ENCODE measurements at regions not wholly inside any gene's neighbourhood (a gene's known extent, or its start where the extent isn't known, plus 50 kb on each side); places are given as distances from the start of the nearest gene placed in this dataset.
"Not testable (repeated sequence)": the region's sequence is repeated elsewhere in the genome, so short reads cannot be mapped to it uniquely, and the experiment has no call there.

DNA sequence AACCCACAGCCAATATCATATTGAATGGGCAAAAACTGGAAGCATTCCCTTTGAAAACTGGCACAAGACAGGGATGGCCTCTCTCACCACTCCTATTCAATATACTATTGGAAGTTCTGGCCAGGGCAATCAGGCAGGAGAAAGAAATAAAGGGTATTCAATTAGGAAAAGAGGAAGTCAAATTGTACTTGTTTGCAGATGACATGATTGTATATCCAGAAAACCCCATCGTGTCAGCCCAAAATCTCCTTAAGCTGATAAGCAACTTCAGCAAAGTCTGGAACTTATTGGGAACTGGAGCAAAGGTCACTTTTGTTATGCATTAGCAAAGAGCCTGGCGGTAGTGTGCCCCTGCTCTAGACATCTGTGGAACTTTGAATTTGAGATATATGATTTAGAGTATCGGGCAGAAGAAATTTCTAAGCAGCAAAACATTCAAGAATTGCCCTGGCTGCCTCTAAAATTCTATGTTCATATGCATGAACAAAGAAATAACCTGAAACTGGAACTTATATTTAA lies 53.4 kb upstream of the PSMA1 start:
- DNase-seq, result not testable (repeated sequence)

DNA sequence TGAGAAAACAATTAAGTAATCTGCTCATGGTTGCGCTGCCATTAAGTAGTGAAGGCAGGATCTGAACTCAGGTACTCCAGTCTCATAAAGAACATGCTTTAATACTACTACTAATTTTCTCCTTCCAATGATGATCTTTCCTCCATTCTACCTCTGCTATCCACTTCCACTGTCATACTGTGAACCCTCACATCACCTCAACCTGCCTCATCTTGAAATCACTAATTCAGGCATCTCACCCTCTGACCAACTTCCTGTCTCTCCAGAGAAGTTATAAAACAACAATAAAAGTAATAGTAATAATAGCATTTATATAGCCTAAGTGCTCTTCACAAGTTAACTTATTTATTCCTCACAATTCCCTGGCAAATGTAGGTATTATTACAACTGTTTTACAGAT lies 57.1 kb upstream of the PSMA1 start:
- DNase-seq, result no peak

DNA sequence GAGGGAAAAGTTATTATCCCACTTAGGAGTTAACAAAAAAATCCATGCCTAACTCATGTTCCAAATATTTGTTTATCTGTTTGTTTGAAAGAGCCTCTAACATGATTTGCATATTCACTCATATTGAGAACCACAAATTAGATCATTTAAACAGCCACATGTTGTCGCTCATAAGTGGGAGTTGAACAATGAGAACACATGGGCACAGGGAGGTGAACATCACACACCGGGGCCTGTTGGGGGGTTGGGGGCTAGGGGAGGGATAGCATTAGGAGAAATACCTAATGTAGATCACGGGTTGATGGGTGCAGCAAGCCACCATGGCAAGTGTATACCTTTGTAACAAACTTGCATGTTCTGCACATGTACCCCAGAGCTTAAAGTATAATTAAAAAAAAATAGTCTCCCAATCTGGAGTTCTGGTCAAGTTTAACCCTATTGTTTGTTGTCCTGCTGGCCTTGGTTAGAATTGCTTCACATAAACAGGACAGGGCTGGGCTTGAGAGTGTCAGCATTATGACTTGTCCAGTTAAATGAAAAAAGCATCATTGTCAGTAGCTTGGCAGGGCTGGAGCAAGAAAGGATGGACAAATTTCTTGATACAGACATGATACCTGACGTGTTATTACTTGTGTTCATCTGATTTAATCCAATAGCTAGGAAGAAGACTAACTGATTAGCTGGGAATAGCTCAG lies 57.8 kb upstream of the PSMA1 start:
- DNase-seq, result no peak

DNA sequence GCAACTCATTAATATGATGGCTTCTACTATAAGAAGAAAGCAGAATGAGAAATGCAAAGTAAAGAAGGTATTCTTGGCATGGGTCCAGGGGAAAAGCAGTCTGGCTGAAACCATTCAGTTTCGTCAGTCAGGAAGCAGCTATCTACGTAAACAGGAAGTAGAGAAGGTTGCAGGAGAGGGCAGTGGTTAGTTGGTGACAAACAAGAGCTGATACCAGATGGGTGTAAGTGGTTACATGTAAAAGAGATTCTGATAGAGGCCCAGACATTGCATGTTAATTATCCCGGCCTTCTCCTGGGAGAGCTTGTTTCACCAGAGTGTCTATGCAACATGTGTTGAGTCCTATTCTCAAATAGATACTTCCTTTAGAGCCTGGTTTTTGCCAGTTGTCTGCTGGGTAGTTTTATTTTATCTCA lies 58.4 kb upstream of the PSMA1 start:
- peak; percentile 8 for DNase-seq

DNA sequence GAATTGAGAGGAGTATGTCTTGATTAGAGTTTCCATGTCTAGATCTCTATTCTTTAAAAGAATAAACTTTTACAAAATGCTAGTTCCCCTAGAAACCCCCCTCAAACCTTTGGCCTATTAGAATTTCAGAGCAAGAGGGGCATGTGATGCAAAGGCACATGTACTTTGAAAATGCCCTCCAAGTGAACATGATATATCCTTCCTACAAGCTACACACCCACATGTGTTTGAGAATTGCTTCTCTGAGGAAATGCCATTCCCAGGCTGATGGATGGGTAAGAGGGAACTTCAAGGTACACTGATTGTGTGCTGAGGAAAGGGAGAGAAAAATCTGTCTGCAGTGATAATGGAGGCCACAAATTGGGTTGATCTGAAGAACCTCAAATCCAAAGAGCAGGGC lies 59.5 kb upstream of the PSMA1 start:
- no peak for DNase-seq

DNA sequence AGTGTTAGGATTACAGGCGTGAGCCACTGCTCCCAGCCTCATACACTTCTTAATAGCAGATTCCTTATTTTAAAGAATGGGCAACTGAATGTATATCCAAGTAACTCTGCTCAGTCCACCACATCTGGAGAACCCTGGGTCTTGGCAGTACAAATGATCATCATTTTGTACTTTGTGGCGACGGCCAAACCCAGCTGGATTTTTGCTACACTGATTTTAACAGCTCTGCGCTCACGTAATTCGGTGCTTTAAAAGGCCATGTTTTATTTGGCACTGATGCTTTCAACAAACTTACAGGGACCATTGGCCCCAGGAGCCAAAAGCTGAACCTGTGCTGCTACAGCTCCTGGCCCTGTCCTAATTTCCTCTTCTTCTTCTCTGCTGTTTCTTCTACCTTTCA lies 60.8 kb upstream of the PDE3B start:
- DNase-seq, result no peak

DNA sequence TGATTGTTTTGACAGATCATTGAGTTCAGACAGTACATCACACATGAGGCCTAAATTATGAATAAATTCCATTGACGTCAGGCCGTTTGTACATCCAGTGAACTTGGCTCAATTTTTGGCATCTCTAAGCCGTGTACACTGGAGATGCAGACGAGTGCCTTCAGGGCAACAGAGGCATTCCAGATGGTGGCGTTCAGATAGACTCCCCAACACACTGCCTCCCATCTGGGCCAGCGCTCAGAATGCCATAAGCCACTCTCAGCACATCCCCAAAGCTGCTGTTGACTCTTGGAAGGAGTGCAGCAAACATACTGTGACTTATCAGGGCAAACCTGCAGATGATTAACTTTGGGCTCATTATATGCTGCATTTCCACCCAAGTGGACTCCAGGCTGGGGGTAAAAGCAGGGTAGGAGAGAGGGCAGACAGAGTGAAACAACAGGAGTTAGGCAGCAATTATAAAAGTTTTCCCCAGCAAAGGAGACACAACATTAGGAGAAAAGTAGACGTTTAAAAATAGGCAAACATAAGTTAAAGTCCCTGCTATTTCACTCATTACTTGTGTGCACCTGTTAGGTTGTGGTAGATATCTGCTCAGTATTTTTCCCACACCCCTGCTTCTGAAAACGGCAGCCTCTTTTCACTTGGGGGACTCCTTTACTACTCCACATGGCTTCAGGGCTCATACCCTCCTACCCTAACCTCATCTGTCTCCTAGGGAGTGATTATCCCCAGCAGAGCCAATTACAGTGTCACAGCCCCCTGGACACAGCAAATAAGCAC lies 60.2 kb upstream of the PDE3B start:
- DNase-seq, result no peak

DNA sequence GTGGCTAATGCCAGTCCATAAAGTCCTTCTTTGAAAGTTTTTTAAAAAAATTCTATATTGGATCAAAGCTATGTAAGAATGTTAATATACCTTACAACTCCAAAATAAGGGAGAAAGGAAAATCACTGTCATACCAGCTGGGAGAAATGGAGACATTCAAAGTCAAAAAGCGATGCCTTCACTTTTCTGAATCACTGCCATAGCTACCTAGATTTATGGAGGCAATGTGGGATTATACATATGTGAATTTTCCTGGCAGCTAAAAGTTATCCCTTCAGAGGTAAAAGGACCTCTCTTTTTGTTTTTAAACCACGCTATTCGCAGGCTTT lies 59.6 kb upstream of the PDE3B start:
- DNase-seq, result no peak

DNA sequence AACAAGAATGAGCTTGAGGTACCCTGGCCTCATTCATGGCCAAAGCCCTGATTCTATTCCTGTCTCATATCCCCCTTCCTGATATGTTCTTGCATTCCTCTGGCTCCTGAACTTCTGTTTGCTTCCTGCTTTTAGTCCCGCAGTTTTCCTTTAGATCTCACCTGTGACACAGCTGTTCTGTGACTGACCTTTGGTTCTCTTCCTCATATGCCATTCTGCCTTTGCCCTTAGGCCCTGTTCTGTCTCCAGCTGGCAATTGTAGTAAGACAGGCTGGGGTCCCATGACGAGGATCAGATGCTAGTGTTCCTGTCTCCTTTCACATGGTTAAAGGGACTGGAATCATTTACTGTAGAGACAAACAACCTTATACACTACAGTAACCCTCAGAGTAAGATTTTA lies 59.0 kb upstream of the PDE3B start:
- DNase-seq, result no peak

DNA sequence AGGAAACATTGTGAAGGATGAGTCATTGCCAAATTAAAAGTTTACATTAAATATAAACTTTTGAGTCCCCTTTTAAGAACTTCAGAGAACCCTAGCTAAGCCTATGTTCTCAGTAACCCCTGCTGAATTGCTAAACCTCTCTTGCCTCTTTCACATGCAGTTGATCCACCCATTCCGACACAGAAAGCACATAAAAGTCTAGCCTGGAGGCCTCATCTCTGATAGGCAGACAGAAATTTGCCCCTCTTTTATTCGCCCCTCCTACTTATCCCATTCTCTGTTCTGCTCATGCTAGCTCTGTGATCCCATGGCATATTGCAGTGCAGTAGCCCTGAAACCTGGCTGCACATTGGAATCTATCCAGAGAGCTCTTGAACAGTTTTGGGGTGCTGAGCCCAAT lies 58.2 kb upstream of the PDE3B start:
- no peak for DNase-seq

DNA sequence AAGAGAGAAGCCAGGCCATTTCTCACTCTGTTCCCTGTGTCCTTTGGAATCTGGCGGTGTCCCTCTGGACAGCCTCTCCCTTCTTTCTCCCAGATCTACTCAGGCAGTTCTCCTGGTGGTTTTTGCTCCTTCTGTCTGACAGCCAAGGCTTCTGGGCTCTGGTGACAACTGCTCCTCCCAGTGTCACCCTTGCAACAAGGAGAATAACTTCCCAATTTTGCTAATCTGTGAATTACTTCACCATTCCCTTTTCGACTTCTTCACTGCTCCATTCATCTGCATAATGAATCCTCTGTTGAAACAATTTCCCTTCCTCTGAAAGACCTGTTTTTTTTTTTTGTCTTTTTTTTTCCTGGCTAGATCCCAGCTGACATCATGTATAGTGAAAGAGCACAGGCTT lies 56.3 kb upstream of the PDE3B start:
- no peak for DNase-seq

DNA sequence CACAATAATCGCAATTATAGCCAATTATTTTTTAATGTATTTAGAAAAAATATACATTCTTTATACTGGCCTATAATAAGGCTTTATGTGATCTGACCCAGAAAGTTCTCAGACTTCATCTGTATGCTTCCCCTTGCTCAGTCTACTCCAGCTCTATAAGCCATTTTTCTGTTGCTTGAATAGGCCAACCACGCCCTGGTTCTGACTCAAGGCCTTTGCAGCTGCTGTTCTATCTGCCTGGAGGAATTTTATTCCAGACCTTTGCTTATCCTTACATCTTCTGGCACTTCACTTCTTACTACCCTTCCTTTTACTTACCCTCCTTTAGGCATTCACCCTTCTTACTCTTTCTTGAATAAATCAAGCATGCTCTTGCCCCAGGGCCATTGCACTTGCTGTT lies 54.9 kb upstream of the PDE3B start:
- no peak for DNase-seq

DNA sequence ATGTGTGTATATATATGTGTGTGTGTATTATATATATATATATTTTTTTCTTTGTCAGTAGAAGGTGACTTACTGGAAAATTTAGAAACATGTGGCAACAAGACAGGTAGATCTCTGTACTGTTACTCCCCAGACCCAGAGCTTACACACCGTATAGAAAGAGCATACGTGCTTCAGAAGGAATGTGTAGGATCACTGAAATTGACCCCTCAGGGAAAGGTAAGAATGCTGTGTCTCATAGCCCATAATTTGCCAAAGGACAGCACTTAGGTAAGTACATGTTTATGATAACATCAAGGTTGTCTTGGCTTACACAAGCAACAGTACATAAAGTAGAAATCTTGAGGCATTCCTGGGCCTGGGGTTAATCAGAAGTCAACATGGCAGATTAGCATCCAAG lies 54.2 kb upstream of the PDE3B start:
- DNase-seq, result no peak

DNA sequence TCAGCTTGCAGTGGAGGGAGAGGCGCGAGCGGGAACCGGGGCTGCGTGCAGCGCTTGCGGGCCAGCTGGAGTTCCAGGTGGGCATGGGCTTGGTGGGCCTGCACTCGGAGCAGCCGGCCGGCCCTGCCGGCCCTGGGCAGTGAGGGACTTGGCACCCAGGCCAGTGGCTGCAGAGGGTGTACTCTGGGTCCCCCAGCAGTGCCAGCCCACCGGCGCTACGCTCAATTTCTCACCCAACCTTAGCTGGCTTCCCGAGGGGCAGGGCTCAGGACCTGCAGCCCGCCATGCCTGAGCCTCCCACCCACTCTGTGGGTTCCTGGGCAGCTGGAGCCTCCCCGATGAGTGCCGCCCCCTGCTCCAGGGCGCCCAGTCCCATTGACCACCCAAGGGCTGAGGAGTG lies 52.6 kb upstream of the PDE3B start:
- DNase-seq, result not testable (repeated sequence)

DNA sequence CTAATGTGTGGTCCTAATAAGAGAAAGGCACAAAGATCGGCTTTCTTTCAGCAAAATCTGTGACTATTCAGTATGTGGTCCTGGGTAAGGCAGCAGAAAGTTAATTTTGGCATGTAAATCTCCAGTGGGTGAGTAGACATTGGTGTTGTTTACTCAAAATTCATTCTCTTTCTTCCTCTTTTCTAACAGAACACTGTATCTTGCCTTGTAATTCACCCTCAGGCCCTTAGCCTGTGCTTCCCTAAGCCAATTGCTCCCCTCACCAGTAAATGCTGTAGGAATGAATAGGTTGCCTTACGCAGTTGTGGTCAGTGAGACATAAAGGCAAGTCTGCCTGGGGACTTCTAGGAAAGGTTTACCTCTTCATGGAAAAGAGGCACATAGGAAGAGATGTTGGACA lies 49.9 kb upstream of the PDE3B start:
- no peak for DNase-seq
